A549 (cell line): ENCODE measurements at regions not wholly inside any gene's neighbourhood (a gene's known extent, or its start where the extent isn't known, plus 50 kb on each side); places are given as distances from the start of the nearest gene placed in this dataset.
"Not testable (repeated sequence)": the region's sequence is repeated elsewhere in the genome, so short reads cannot be mapped to it uniquely, and the experiment has no call there.

ENCODE experiments used
- ATAC-seq, 2 experiments: fragments of 200-7000 bp in 1 of 2; fragments of >200 bp in 1 of 2; cut with Nextera tagmentation in 1 of 2; cut with Tn5 transposase in 1 of 2; 3 replicates each; pipeline versions ENCODE4 v1.8.0 to v1.9.1; 2018 to 2020; ENCODE audit warnings: mild to moderate bottlenecking in 1 of 2, moderate library complexity in 1 of 2
- CTCF ChIA-PET: fragments of 300-600 bp; sonication (Branson Sonifier 250); formaldehyde crosslinking; extraction: SDS; loops from one replicate; lab custom pipeline; 2021; ENCODE audit warnings: antibody characterized with exemption, inconsistent platforms; lab: Yijun Ruan, JAX
- POLR2A ChIA-PET: fragments of 350-600 bp; formaldehyde crosslinking; extraction: SDS; loops from one replicate; lab custom pipeline; 2021; ENCODE audit warnings: antibody characterized with exemption, inconsistent platforms; lab: Yijun Ruan, JAX
- DNase-seq, 2 experiments: peaks; one replicate each; pipeline versions ENCODE4 v3.0.0 to v3.0.0-alpha.2; 2011 to 2016; ENCODE audit warnings: low read depth in 1 of 2, low spot score in 1 of 2
- FAIRE-seq: peaks from 2 replicates; lab custom pipeline; 2011; peaks lifted over from hg19 to GRCh38; lab: Jason Lieb, UNC
- H3K27ac ChIP-seq, 2 experiments: fragments of >200 bp; sonication (Bioruptor Twin); formaldehyde crosslinking; 3 replicates each; pipeline ENCODE4 v1.5.1; 2016 to 2017
- H3K4me1 ChIP-seq: fragments of >200 bp; sonication (Bioruptor Twin); formaldehyde crosslinking; 3 replicates; pipeline ENCODE4 v1.6.1; 2016
- H3K4me2 ChIP-seq: fragments of >200 bp; sonication (Bioruptor Twin); formaldehyde crosslinking; 3 replicates; pipeline ENCODE4 v1.6.1; 2016
- H3K4me3 ChIP-seq: fragments of >200 bp; sonication (Bioruptor Twin); formaldehyde crosslinking; 3 replicates; pipeline ENCODE4 v1.5.1; 2016
- H3K9me3 ChIP-seq: fragments of >200 bp; sonication (Bioruptor Twin); formaldehyde crosslinking; 3 replicates; pipeline ENCODE4 v1.6.1; 2016
- CBX2 ChIP-seq: fragments of 200-600 bp; sonication (generic); IDR thresholded peaks from 2 replicates; pipeline ENCODE4 v1.6.1; 2016; ENCODE audit warnings: low read depth, mild to moderate bottlenecking, borderline replicate concordance
- FOXS1 ChIP-seq: fragments of 250-450 bp; sonication (Bioruptor Pico); IDR thresholded peaks from 2 replicates; pipeline ENCODE4 v1.5.0; 2020; ENCODE audit warnings: mild to moderate bottlenecking, moderate library complexity
- WGBS: methylation state at CpG from one replicate; pipeline ENCODE4 v1.1.6; 2017; ENCODE audit errors: missing lambda C conversion rate; 5-methylcytosine and 5-hydroxymethylcytosine counted together

DNA sequence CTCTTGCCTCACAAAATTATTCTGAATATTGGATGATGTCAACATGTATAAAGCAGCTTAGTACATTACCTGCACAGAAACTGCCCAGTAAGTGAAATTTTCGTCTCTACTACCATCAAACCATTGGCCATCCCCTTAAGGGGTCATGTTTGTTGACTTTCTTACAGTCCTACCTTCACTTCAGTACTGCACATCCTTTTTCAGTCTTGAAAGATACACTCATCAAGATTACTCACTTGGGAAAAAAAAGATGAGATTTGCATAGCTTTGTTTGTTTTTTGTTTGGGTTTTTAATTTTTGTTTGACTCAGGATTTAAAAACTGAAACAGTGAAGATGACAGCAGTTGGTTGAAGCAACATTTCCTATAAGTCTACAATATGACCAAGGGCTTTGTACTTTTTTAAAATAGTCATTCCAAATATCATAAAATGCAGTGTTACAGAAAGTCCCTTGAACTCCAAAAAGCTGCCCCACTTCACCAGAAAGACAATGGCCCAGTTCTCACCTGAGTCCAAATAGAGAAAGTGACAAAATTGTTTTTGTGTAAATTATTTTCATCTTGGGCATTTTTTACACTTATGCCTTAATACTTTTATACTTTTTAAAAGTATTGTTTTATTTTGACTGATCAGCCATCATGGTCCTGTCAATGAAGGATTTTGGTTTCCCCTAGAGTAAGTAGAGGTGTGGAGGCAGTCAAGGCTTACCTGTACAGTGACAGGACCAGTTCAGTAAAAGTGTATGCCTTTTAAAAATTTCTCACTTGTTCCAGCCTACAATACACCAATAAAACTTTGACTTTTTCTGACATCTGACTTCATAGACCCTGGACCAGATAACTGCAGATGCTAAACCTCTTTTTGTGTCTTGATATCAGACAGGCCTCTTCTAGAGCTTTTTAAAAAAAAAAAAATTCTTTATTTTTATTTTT, 59.7 kb upstream of the EDA2R start:
- TF ChIP-seq FOXS1 (CRISPR knock-in tag) (no peak), CBX2 (no peak)
- FAIRE-seq (no peak), ATAC-seq (no peak), DNase-seq (no peak)
- WGBS: 0% methylated on average over 1 of the region's 1 CpG
- H3K9me3 ChIP-seq: no peaks in the 10 kb centered on the region
- H3K4me1 ChIP-seq: no peaks in the 10 kb centered on the region
- H3K4me2 ChIP-seq: no peak overlapping the region
- no peak overlapping the region for H3K4me3 ChIP-seq
- no peak overlapping the region for H3K27ac ChIP-seq
- POLR2A ChIA-PET: no interaction called here
- CTCF ChIA-PET: no interaction called here

DNA sequence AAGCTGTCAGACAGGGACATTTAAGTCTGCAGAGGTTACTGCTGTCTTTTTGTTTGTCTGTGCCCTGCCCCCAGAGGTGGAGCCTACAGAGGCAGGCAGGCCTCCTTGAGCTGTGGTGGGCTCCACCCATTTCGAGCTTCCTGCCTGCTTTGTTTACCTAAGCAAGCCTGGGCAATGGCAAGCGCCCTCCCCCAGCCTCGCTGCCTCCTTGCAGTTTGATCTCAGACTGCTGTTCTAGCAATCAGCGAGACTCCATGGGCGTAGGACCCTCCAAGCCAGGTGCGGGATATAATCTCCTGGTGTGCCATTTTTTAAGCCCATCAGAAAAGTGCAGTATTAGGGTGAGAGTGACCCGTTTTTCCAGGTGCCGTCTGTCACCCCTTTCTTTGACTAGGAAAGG, 53.6 kb upstream of the EDA2R start:
- H3K4me1 ChIP-seq, H3K4me2 ChIP-seq, POLR2A ChIA-PET, DNase-seq, CTCF ChIA-PET, H3K27ac ChIP-seq, H3K9me3 ChIP-seq, FAIRE-seq, ATAC-seq, H3K4me3 ChIP-seq: not testable (repeated sequence)
- 38% methylated on average over 2 of the region's 8 CpGs for WGBS
